GM18951 (cell line): ENCODE measurements at regions not wholly inside any gene's neighbourhood (a gene's known extent, or its start where the extent isn't known, plus 50 kb on each side); places are given as distances from the start of the nearest gene placed in this dataset.

Experiments
- POLR2A ChIP-seq: IDR thresholded peaks from 4 replicates; pipeline ENCODE4 v1.6.1; 2011; ENCODE audit warnings: mild to moderate bottlenecking; ENCODE audit not compliant: insufficient read length, insufficient read depth; ENCODE audit errors: extremely low read depth
- in situ Hi-C: fragments of 300-500 bp; cut with MboI; formaldehyde crosslinking; loops from one replicate; pipeline ENCODE4 v1.12.0; 2022; ENCODE audit warnings: low sequenced_read_pairs, mixed read lengths, inconsistent platforms; ENCODE audit not compliant: unreplicated experiment

DNA sequence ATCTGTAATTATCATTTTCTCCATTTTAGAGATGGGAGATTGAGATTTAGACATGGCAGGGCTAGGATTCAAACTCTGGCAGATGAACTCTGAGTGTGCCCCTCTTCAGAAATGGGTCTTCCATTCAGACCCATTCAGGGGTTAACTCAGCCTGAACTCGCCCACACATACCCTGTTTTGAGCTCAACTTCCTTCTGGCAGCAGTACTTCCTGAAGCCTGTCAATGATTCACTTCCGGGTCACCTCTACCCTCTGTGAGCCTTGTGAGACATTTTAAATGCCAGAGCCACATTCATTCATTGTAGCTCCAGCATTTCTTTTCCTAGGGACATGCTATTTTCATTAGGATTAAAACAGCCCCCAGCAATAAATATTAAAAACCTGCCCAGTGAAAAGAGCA lies 209.3 kb upstream of the SLC24A2 start:
- in situ Hi-C loops, result no loop called here

DNA sequence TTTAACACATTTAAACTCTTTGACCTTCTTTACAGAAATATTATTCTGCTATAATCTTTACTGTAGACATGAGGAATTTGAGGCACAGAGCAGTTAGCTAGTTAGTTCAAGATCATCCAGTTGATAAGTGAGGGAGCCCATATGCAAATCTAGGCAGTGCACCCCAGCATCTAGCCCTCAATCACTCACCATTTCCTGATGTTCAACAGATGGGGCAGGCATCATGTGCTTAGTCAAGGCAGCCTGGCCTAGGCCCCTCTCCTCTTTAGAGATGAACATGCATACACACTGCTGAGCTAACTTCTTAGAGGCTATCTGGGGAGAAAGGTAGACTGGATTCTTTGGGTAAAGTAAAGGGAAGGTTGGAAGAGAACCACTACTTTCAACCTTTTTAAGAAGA lies 206.8 kb upstream of the SLC24A2 start:
- in situ Hi-C loops, result no loop called here
- TF ChIP-seq POLR2A, result no peak

More for the DNA sequence above, 209.3 kb upstream of the SLC24A2 start:
- TF ChIP-seq POLR2A, result no peak

- in situ Hi-C loops, result no loop called here
- no peak for TF ChIP-seq POLR2A
Observed at GRCh38 chr9:19994296-19994695, 205.5 kb upstream of the SLC24A2 start.

DNA sequence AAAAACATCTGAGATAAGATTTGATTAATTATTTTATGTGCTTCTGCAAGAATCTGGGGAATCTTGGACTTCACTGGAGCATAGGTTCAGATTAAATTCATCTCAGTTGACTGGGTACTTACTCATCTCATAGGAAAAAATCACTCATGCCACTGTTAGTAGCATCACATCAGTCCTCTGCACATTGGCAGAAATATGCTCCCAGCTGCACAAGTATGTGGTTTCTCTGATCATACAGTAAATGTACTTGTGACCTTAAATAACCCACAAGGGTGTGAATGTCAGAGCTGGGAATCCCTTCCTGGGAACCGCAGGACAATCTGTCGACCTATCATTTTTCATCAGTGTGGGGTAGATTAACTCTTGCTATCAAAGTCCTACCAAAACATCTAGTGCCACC lies 203.7 kb upstream of the SLC24A2 start:
- no peak for TF ChIP-seq POLR2A
- in situ Hi-C loops, result no loop called here

DNA sequence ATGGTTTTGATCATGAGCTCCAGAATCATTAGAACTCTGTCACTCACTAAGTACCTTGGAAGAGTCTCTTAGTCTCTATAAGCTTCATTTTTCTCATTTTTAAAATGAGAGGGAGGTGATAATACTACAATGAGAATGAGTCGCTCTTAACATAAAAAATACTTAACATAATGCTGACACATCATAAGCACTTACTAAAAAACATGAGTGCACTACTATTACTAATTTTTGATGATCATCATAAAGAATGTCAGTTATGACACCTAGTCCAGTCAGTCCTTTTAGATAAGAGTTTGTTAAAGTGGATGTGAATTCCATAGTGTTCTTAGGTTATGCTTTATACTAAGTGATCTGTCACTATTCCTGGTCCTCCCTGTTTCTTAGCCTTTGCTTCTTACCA lies 200.4 kb upstream of the SLC24A2 start:
- TF ChIP-seq POLR2A, result no peak
- in situ Hi-C loops, result no loop called here

GRCh38 chr9:19988281-19988680 lies 199.4 kb upstream of the SLC24A2 start:
- in situ Hi-C loops, result no loop called here
- no peak for TF ChIP-seq POLR2A

DNA sequence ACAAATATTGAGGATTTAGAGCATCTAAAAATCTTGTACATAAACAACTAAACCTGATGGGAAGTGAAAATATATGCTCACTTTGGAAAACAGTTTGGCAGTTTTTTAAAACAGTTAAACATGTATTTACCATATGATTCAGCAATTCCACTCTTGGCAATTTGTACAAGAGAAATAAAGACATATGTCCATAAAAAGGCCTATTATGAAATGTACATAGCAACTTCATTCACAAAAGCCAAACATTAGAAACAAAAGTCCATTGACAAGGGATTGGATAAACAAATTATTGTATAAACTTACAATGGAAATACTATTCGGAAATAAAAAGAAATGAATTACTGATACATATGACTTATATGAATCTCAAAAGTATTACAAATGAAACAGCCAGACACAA lies 196.2 kb upstream of the SLC24A2 start:
- no peak for TF ChIP-seq POLR2A
- in situ Hi-C loops, result no loop called here

DNA sequence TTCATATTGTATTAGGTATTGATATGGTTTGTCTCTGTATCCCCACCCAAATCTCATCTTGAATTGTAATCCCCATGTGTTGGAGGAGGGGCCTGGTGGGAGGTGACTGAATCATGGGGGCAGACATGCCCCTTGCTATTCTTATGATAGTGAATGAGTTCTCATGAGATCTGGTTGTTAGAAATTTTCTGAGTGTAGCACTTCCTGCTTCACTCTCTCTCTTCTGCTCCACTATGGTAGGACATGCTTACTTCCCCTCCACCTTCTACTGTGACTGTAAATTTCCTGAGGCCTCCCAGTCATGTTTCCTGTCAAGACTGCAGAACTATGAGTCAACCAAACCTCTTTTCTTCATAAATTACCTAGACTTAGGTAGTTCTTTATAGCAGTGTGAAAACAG lies 187.4 kb upstream of the SLC24A2 start:
- TF ChIP-seq POLR2A, result no peak
- in situ Hi-C loops, result no loop called here

DNA sequence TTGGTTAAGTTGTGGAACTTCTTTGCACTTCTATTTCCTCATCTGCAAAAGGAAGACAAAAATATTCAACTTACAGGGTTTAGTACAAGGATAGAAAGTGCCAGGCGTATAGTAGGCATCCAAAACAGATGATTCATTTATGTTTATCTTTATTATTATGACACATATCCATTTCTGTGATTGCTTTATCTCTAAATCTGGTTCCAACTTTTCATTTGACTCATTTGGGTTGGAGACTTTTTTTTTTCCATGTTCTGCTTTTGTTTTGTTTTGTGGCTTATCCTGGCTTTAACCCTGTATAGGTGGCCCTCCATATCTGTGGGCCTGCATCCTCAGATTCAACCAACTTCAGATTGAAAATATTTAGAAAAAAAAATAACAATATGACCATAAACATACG lies 186.7 kb upstream of the SLC24A2 start:
- in situ Hi-C loops, result no loop called here

DNA sequence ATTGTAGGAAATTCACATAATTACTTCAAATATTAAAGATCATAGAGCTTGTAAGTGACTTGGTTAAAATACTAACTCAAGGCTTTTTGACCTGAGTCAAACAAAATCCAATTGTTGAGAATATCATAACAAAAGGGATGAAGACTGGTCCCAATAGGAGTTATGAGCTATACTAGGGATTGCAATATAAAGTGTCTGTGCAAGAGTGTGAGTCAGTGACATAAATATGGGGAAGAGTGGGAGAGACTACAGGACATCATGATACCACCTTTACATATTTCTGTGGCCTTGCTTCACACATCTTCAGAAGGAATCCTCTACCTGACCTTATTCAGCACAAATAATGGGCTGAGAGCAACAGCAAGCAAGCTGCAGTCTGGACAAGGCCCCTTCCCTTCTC lies 180.9 kb upstream of the SLC24A2 start:
- in situ Hi-C loops, result no loop called here
- TF ChIP-seq POLR2A, result no peak

More for the DNA sequence above, 186.7 kb upstream of the SLC24A2 start:
- TF ChIP-seq POLR2A, result no peak

DNA sequence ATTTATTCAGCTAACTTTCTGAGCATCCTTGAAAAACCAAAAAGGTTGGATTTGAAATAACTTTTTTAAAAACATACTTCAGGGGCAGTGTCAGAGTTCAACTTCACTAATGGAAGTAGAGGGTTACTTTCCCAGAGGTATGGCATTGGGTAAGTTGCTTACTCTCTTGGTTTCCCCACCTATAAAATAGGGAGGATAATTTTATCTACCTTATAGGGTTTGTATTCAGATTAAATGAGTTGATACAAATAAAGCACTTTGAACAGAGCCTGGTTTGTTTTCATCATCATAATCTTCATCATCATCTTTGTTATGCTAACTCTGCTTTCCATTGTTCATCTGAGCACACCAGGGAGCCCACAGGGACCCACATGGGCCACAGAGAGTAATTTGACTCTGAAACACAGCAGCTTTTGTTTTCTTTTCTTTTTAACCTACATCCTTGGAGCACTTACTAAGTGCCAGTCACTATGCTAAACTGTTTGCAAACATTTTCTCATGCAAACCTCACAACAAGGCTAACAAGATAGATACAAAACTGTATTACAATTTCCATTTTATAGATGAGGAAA lies 179.1 kb upstream of the SLC24A2 start:
- no peak for TF ChIP-seq POLR2A
- in situ Hi-C loops, result no loop called here

DNA sequence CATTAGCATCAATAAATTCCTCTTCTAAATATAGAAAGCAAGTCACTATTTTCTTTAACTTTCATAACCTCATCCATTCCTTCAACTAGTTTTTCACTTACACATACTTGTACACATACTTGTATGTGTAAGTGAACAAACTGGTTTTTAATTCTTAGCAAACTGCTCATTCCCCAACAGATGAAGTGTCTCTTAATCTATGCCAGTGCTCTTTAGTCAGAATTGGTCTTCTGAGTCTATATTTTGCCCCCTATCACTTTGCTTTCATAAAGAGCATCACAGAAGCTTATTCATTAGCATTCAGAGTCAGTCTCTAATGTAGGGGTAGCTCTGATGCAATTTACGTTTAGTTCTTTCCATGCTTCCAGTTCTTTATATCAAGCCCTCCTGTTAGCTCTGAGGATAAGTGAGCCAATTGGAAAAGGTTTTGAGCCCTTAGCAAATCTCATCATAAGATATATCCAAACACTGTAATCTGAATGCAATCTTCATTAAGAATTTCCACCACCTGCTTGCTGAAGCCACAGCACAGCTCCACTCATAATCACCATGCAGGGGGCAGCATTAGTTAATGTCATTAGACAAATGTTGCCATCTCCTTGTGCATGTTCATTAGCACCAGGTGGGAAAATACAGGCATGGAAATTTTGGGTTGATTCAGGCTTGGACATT lies 178.5 kb upstream of the SLC24A2 start:
- no peak for TF ChIP-seq POLR2A
- in situ Hi-C loops, result no loop called here

GRCh38 chr9:19965336-19965735 lies 176.5 kb upstream of the SLC24A2 start:
- in situ Hi-C loops, result no loop called here
- TF ChIP-seq POLR2A, result no peak

- no peak for TF ChIP-seq POLR2A
- in situ Hi-C loops, result loop anchor here (25.0 kb wide), 2 partner anchors 389 to 689 kb away; no protein-coding TSS in a partner anchor
Observed at GRCh38 chr9:19947996-19948395, 159.2 kb upstream of the SLC24A2 start.

GRCh38 chr9:19946441-19947109 lies 157.7 kb upstream of the SLC24A2 start:
- no peak for TF ChIP-seq POLR2A
- in situ Hi-C loops, result loop anchor here (25.0 kb wide), 2 partner anchors 391 to 691 kb away; no protein-coding TSS in a partner anchor
